ENCODE measurements at regions not wholly inside any gene's neighbourhood (a gene's known extent, or its start where the extent isn't known, plus 50 kb on each side); places are given as distances from the start of the nearest gene placed in this dataset.

- TF ChIP-seq POLR2A (IDR thresholded peaks at IDR 0.05), result no peak
- TF ChIP-seq, protein P1, sequence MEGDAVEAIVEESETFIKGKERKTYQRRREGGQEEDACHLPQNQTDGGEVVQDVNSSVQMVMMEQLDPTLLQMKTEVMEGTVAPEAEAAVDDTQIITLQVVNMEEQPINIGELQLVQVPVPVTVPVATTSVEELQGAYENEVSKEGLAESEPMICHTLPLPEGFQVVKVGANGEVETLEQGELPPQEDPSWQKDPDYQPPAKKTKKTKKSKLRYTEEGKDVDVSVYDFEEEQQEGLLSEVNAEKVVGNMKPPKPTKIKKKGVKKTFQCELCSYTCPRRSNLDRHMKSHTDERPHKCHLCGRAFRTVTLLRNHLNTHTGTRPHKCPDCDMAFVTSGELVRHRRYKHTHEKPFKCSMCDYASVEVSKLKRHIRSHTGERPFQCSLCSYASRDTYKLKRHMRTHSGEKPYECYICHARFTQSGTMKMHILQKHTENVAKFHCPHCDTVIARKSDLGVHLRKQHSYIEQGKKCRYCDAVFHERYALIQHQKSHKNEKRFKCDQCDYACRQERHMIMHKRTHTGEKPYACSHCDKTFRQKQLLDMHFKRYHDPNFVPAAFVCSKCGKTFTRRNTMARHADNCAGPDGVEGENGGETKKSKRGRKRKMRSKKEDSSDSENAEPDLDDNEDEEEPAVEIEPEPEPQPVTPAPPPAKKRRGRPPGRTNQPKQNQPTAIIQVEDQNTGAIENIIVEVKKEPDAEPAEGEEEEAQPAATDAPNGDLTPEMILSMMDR (IDR thresholded peaks at IDR 0.05), result no peak
- TF ChIP-seq EP300 (IDR thresholded peaks at IDR 0.05), result no peak
- no peaks in the 10 kb centered on the region for H3K27me3 ChIP-seq
- 79 to 82% (median 82%) methylated on average over 7 of the region's 7 CpGs for WGBS, 3 donors
- H3K4me1 ChIP-seq (ENCODE audit: insufficient read depth), result no peaks in the 10 kb centered on the region
- intact Hi-C loops (cut with DNase I), result no loop called here
- H3K36me3 ChIP-seq, result no peaks in the 10 kb centered on the region
- no peak overlapping the region for H3K27ac ChIP-seq
- H3K4me3 ChIP-seq, result no peak overlapping the region
- no peaks in the 10 kb centered on the region for H3K9me3 ChIP-seq
- DNase-seq, result no peak
Observed at GRCh38 chr2:129819855-129820254, 159.6 kb upstream of the RAB6C start.

GRCh38 chr2:129820908-129821307 lies 158.6 kb upstream of the RAB6C start:
- Histone ChIP-seq H3K4me1 (ENCODE audit: insufficient read depth) (no peaks in the 10 kb centered on the region), H3K9me3 (no peaks in the 10 kb centered on the region), H3K27ac (no peak overlapping the region), H3K36me3 (no peaks in the 10 kb centered on the region), H3K4me3 (no peak overlapping the region), H3K27me3 (no peaks in the 10 kb centered on the region)
- WGBS, 3 donors, result 89 to 94% (median 89%) methylated on average over 6 of the region's 6 CpGs
- no peak for DNase-seq
- TF ChIP-seq, protein P1 (IDR thresholded peaks at IDR 0.05), result no peak
- TF ChIP-seq EP300 (IDR thresholded peaks at IDR 0.05) (no peak), POLR2A (IDR thresholded peaks at IDR 0.05) (no peak)
- intact Hi-C loops (cut with DNase I), result no loop called here

DNA sequence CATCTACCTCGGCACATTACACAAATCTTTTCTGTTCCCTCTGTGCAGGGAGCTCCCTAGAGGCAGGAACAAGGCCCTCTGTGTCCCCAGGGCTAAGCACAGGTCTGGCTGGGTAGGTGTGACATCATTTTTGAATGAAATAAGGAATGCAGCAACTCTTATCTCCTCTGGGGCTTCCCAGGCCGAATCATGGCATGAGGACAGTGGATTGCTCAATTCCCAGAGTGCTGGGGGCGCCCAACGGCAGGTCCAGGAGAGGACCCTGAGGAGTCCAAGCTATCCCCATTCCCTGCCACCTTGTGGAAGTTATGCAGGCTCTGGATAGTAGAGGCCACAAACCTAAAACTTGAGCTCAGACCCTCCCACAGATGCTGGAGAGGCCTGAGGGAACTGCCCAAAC lies 158.0 kb upstream of the RAB6C start:
- intact Hi-C loops (cut with DNase I), result no loop called here
- H3K4me1 ChIP-seq (ENCODE audit: insufficient read depth), result no peaks in the 10 kb centered on the region
- no peak overlapping the region for H3K27ac ChIP-seq
- H3K27me3 ChIP-seq, result no peaks in the 10 kb centered on the region
- no peaks in the 10 kb centered on the region for H3K36me3 ChIP-seq
- H3K9me3 ChIP-seq, result no peaks in the 10 kb centered on the region
- TF ChIP-seq, protein P1 (IDR thresholded peaks at IDR 0.05), result no peak
- TF ChIP-seq EP300 (IDR thresholded peaks at IDR 0.05), result no peak
- no peak for TF ChIP-seq POLR2A (IDR thresholded peaks at IDR 0.05)
- no peak for DNase-seq
- WGBS, 3 donors, result 72 to 85% (median 79%) methylated on average over 4 of the region's 4 CpGs
- H3K4me3 ChIP-seq, result no peak overlapping the region

- no peaks in the 10 kb centered on the region for H3K9me3 ChIP-seq
- TF ChIP-seq EP300 (IDR thresholded peaks at IDR 0.05) (no peak), POLR2A (IDR thresholded peaks at IDR 0.05) (no peak)
- TF ChIP-seq, protein P1 (IDR thresholded peaks at IDR 0.05), result no peak
Observed at GRCh38 chr2:129823044-129823443, 156.4 kb upstream of the RAB6C start.

More at GRCh38 chr2:129823044-129823443, 156.4 kb upstream of the RAB6C start:
- WGBS, 3 donors, result 77 to 80% (median 80%) methylated on average over 10 of the region's 10 CpGs
- H3K4me1 ChIP-seq (ENCODE audit: insufficient read depth), result no peaks in the 10 kb centered on the region
- H3K27ac ChIP-seq, result no peak overlapping the region
- no peaks in the 10 kb centered on the region for H3K27me3 ChIP-seq
- no peak overlapping the region for H3K4me3 ChIP-seq
- intact Hi-C loops (cut with DNase I), result no loop called here
- no peaks in the 10 kb centered on the region for H3K36me3 ChIP-seq
- no peak for DNase-seq

All from ovary (tissue), 7 donors.